ENCODE measurements at regions not wholly inside any gene's neighbourhood (a gene's known extent, or its start where the extent isn't known, plus 50 kb on each side); places are given as distances from the start of the nearest gene placed in this dataset.
A peak's percentile ranks its signal among the peaks of the same experiment; 100 is the strongest.

DNA sequence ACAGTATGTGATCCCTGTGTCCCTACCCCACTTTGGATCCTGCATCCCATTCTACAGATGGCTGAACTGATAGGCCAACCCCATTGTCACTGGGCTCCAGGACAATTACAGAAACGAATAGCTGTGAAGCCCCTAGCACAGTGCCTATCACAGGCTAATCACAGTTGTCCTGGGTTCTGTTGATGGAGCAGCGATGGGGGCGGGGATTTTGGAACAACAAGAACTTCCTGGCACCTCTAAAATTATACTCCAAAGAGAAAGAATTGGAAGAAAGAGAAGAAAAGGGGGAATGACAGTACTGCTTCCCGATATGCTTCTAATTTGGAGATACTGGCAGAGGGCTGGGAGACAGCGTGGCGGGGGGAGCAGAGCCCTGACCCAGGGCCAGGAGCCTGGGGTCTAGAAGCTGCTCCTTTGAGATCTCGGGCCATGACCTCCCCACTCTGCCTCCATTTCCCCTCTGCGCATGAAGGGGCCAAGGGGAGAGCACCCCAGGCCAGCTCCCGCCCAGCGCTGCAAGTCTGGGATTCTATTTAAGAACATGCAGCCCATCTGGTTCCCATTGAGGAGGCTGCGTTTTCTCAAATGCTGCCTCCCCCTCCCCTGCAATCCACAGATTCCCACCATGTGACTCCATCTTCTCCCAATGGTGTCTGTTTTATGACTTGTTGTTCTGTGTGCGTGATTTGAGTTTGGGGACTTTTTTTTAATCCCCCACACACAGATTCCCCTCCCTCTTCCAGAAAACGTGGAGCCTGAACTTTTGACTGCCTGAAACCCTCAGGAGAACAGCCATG lies 202.7 kb downstream of the CYP26B1 start:
- ATAC-seq (ENCODE audit: insufficient number of reproducible peaks, low FRiP score, low read depth) (no peak), DNase-seq (ENCODE audit: low spot score) (no peak)
- no peaks in the 10 kb centered on the region for H3K9me3 ChIP-seq
- no peak overlapping the region for H3K27ac ChIP-seq
- H3K4me1 ChIP-seq (ENCODE audit: control insufficient read depth in 1 of 2, low read depth in 2 of 2) = peaks cover 6 to 23% of the 10 kb centered on the region in 2 donors
- no peak overlapping the region for H3K4me3 ChIP-seq
- TF ChIP-seq, protein P1, sequence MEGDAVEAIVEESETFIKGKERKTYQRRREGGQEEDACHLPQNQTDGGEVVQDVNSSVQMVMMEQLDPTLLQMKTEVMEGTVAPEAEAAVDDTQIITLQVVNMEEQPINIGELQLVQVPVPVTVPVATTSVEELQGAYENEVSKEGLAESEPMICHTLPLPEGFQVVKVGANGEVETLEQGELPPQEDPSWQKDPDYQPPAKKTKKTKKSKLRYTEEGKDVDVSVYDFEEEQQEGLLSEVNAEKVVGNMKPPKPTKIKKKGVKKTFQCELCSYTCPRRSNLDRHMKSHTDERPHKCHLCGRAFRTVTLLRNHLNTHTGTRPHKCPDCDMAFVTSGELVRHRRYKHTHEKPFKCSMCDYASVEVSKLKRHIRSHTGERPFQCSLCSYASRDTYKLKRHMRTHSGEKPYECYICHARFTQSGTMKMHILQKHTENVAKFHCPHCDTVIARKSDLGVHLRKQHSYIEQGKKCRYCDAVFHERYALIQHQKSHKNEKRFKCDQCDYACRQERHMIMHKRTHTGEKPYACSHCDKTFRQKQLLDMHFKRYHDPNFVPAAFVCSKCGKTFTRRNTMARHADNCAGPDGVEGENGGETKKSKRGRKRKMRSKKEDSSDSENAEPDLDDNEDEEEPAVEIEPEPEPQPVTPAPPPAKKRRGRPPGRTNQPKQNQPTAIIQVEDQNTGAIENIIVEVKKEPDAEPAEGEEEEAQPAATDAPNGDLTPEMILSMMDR (IDR thresholded peaks at IDR 0.05) = no peak
- no peaks in the 10 kb centered on the region for H3K27me3 ChIP-seq (replicated peaks; ENCODE audit: insufficient read depth)
- no peaks in the 10 kb centered on the region for H3K36me3 ChIP-seq

DNA sequence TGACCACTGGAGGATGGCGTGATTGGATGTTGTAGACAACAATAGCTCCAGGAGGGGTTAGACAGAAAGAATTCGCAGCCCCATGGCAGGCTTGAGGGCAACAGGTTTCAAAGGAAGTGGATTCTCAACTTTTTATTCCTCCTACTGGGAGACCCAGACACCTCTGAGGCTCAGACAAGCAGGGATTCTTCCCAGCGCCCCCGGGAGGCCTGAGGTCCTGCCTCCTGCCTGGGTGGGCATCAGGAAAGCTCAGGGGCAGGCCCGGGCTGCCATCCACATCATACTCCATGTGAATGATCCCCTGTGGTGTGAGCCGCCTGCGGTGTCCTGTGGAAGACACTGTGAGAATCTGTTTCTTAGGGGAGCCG lies 203.5 kb downstream of the CYP26B1 start:
- no peak overlapping the region for H3K27ac ChIP-seq
- H3K4me3 ChIP-seq = no peak overlapping the region
- no peaks in the 10 kb centered on the region for H3K9me3 ChIP-seq
- no peaks in the 10 kb centered on the region for H3K36me3 ChIP-seq
- no peak for ATAC-seq (ENCODE audit: insufficient number of reproducible peaks, low FRiP score, low read depth)
- TF ChIP-seq, protein P1 (IDR thresholded peaks at IDR 0.05) = no peak
- H3K27me3 ChIP-seq (replicated peaks; ENCODE audit: insufficient read depth) = no peaks in the 10 kb centered on the region
- no peak for DNase-seq (ENCODE audit: low spot score)
- peaks cover 10 to 31% of the 10 kb centered on the region in 2 donors for H3K4me1 ChIP-seq (ENCODE audit: control insufficient read depth in 1 of 2, low read depth in 2 of 2)

DNA sequence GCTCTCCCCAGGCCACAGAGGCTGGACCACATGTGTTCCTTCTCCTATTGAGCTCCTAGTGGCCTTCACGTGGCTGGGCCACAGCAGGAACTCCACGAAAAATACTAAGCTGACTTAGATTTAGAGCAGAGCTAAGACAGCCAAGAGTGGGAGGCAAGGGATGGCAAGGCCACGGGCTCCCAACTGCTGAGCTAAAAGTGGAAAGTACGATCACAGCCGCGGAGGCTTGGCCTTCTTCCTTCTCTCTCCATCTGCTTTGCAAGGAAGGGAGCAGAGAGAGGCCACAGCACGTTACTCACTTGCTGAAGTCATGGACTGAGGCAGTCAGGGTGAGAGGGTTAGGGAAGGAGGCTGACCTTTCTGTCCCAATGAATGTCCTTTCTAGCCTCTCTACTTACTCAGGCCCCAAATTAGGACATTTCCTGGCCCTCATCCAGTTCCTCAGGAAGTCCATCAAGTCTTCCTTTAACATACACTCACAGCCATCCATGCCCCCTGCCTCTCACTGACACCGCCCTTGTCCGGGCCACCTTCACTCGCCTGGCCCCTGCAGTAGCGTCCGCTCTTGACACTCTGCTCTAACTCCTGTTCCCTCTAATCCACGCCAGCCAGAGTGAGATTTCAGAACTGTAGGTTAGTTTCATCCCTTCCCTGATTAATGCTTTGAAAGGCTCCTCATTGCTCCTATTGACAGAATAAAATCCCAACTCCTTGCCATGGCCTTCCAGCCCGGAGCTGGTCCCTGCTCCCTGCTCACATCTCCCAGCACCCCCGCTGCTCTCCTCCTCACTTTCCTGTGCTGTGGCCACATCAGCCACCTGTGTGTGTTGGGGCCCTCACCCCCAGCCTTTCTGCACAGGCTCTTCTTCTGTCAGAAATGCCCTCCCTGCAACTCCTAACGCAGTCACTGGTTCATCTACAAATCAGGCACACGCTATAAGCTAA lies 204.2 kb downstream of the CYP26B1 start:
- no peaks in the 10 kb centered on the region for H3K27me3 ChIP-seq (replicated peaks; ENCODE audit: insufficient read depth)
- no peaks in the 10 kb centered on the region for H3K36me3 ChIP-seq
- ATAC-seq (ENCODE audit: insufficient number of reproducible peaks, low FRiP score, low read depth) (no peak), DNase-seq (ENCODE audit: low spot score) (no peak)
- TF ChIP-seq, protein P1 (IDR thresholded peaks at IDR 0.05) = no peak
- H3K4me1 ChIP-seq (ENCODE audit: control insufficient read depth in 1 of 2, low read depth in 2 of 2) = peaks cover 10 to 34% of the 10 kb centered on the region in 2 donors
- no peak overlapping the region for H3K27ac ChIP-seq
- H3K9me3 ChIP-seq = no peaks in the 10 kb centered on the region
- H3K4me3 ChIP-seq = no peak overlapping the region

DNA sequence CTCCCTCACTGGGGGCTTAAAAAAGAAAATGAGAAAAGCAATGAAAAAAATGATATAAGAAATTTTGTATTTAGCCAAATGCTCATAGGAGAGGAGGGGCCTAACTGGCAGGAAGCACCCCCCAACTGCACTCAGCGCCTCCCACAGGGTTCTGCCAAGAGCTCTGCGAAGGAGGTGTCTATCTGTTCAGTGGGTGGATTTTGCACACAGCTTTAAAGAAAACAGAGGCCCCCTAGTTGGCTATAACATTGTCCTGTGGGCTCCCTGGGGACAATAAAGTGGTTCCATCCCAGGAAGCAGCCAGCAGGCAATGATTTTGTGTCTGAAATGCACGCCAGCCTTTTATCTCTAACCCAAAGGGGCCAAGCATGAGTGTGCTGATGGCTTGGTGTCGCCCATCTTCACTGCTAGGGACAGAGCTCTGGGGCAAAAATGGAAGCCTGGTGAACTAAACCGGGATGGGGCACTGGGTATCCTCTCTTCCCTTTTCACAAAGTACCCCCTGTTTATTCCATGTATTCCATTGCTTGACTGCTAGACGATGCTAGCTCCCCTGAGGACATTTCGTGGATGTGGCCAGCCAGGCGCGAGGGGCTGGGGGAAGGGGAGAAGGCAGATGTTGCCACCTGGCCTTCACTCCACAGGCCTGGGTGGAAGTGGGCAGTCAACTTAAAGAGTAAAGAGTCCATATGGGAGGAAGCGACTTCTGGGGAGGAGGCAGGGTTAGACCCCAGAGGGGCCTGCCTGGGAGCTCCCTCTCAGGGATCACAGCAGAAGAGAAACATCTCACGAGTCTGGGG lies 205.7 kb downstream of the CYP26B1 start:
- ATAC-seq (ENCODE audit: insufficient number of reproducible peaks, low FRiP score, low read depth) (no peak), DNase-seq (ENCODE audit: low spot score) (no peak)
- Histone ChIP-seq H3K27me3 (replicated peaks; ENCODE audit: insufficient read depth) (no peaks in the 10 kb centered on the region), H3K4me3 (no peak overlapping the region), H3K9me3 (no peaks in the 10 kb centered on the region), H3K27ac (peak overlapping the region in 1 of 2 donors; percentile 70), H3K4me1 (ENCODE audit: control insufficient read depth in 1 of 2, low read depth in 2 of 2) (peaks cover 10 to 34% of the 10 kb centered on the region in 2 donors), H3K36me3 (no peaks in the 10 kb centered on the region)
- TF ChIP-seq, protein P1 (IDR thresholded peaks at IDR 0.05) = no peak

Data from thoracic aorta (tissue), 2 donors.